Brain microvascular endothelial cell (primary cell): ENCODE measurements at regions not wholly inside any gene's neighbourhood (a gene's known extent, or its start where the extent isn't known, plus 50 kb on each side); places are given as distances from the start of the nearest gene placed in this dataset.

Source experiments
- DNase-seq: peaks from one replicate; pipeline ENCODE4 v3.0.0-alpha.2; 2020
- H3K27ac ChIP-seq: fragments of 250-450 bp; sonication (Bioruptor Pico); 2 replicates; pipeline ENCODE4 v1.5.1; 2020; ENCODE audit warnings: mild to moderate bottlenecking, moderate library complexity
- H3K27me3 ChIP-seq: fragments of 250-450 bp; sonication (Bioruptor Pico); replicated peaks from 2 replicates; pipeline ENCODE4 v1.5.1; 2020; ENCODE audit warnings: mild to moderate bottlenecking
- H3K36me3 ChIP-seq: fragments of 250-450 bp; sonication (Bioruptor Pico); replicated peaks from 2 replicates; pipeline ENCODE4 v1.5.1; 2020; ENCODE audit warnings: mild to moderate bottlenecking
- H3K4me3 ChIP-seq: 2 replicates; pipeline ENCODE4 v1.5.1; 2011; ENCODE audit warnings: low read depth, mild to moderate bottlenecking, control low read depth, low read length, moderate library complexity
- CTCF ChIP-seq: IDR thresholded peaks from 2 replicates; pipeline ENCODE4 v1.5.1; 2011; ENCODE audit warnings: low read depth, mild to moderate bottlenecking, moderate library complexity, low read length, control low read depth, inconsistent platforms; ENCODE audit errors: missing control alignments
- in situ Hi-C: cut with HindIII; loops from 2 replicates; pipeline ENCODE4 v1.10.0; 2017; ENCODE audit warnings: low sequenced_read_pairs, low pct_ligation_motif_present

GRCh38 chr20:36102306-36102705 lies 52.2 kb upstream of the EPB41L1 start:
- Histone ChIP-seq H3K27ac (no peak overlapping the region), H3K4me3 (no peak overlapping the region), H3K27me3 (no peaks in the 10 kb centered on the region), H3K36me3 (no peaks in the 10 kb centered on the region)
- TF ChIP-seq CTCF = no peak
- no peak for DNase-seq
- in situ Hi-C loops = no loop called here

- in situ Hi-C loops = no loop called here
- DNase-seq = no peak
- H3K27ac ChIP-seq = no peak overlapping the region
- H3K4me3 ChIP-seq = no peak overlapping the region
- TF ChIP-seq CTCF = no peak
- H3K27me3 ChIP-seq = no peaks in the 10 kb centered on the region
- H3K36me3 ChIP-seq = no peaks in the 10 kb centered on the region
Measured at GRCh38 chr20:36102809-36103596, 51.5 kb upstream of the EPB41L1 start.

GRCh38 chr20:36104244-36104643 lies 50.3 kb upstream of the EPB41L1 start:
- in situ Hi-C loops = no loop called here
- TF ChIP-seq CTCF = no peak
- Histone ChIP-seq H3K27ac (no peak overlapping the region), H3K36me3 (no peaks in the 10 kb centered on the region), H3K4me3 (no peak overlapping the region), H3K27me3 (no peaks in the 10 kb centered on the region)
- no peak for DNase-seq
